ENCODE measurements at regions not wholly inside any gene's neighbourhood (a gene's known extent, or its start where the extent isn't known, plus 50 kb on each side); places are given as distances from the start of the nearest gene placed in this dataset.

DNA sequence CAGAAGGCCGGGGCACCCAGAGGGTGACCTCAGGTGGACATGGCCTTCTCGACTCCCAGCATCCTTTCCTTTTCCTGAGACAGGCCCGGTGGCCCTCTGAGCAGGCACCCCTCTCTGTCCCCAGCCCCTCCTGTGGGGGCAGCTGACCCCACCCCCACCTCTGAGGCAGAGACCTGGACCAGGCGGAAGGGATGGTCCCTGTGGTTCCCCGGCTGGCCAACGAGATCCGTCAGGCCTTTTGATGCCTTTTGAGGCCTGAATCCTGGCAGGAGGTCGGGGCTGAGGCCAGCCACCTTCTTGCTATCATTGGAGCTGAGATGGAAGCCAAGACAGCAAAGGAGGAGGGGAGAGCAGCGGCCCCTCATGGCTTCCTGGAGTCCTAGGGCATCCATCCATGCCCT, 50.2 kb upstream of the ACTRT2 start:
- H3K9me3 Mint-ChIP-seq: no peaks in the 10 kb centered on the region
- no peak overlapping the region for H3K4me3 Mint-ChIP-seq
- no peaks in the 10 kb centered on the region for H3K27me3 Mint-ChIP-seq
- no peak overlapping the region for H3K27ac Mint-ChIP-seq
- intact Hi-C loops (cut with micrococcal nuclease): no loop called here
- no peaks in the 10 kb centered on the region for H3K36me3 Mint-ChIP-seq (ENCODE audit: low read depth)
- no peak for DNase-seq
- no peaks in the 10 kb centered on the region for H3K4me1 Mint-ChIP-seq

Measured in activated CD4-positive, alpha-beta T cell treated with anti-CD3 and anti-CD28 coated beads, Interleukin-2, amount 10 ng/mL, durations not matched to agents 24 days and 14 days (primary cell).